ENCODE measurements at regions not wholly inside any gene's neighbourhood (a gene's known extent, or its start where the extent isn't known, plus 50 kb on each side); places are given as distances from the start of the nearest gene placed in this dataset.

DNA sequence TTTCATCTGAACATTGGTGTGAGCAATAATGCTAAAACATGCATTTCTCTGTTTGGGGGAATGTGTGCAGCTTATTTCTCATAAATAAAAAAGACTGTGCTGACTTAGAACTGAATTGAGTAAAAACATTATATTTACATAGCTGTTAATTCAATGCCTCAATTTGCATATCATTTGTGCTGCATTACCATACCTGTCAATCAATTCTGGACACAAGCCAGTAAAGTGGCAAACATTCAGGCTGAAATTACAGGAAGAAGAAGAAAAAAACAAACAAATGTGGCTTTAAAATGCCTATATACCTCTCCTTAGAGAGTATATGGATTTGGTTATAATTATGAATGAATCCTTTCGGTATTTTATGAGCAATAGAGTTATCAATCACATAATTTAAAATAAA is 380.1 kb upstream of the GBE1 start:
- TF ChIP-seq EZH2 (IDR thresholded peaks at IDR 0.05; ENCODE audit: low read length, unreplicated experiment) (no peak), EZH2phosphoT487 (IDR thresholded peaks at IDR 0.05; ENCODE audit: borderline replicate concordance, low read length) (no peak)
- POLR2A ChIA-PET (ENCODE audit: unreplicated experiment): no interaction called here
- BruUV-seq (replicated peaks): no TSS peak
- H3K36me3 ChIP-seq (ENCODE audit: low read depth, low read length): no peaks in the 10 kb centered on the region
- no peak overlapping the region for H3K9ac ChIP-seq (ENCODE audit: low read length)
- H2AFZ ChIP-seq (ENCODE audit: low read length): no peak overlapping the region
- H3K27ac ChIP-seq (ENCODE audit: low read length): no peak overlapping the region
- H3K9me3 ChIP-seq (ENCODE audit: low read length): no peaks in the 10 kb centered on the region
- CTCF ChIA-PET: no interaction called here
- H3K4me2 ChIP-seq (ENCODE audit: low read length): no peak overlapping the region
- no peaks in the 10 kb centered on the region for H3K79me2 ChIP-seq (ENCODE audit: low read length)
- H3K9me2 ChIP-seq (replicated peaks; ENCODE audit: low read length): no peaks in the 10 kb centered on the region
- no peaks in the 10 kb centered on the region for H3K27me3 ChIP-seq (ENCODE audit: low read length)
- no peak overlapping the region for H3K4me3 ChIP-seq (ENCODE audit: low read length)
- H3F3A ChIP-seq (ENCODE audit: low read length, unreplicated experiment): no peaks in the 10 kb centered on the region
- H4K20me1 ChIP-seq (ENCODE audit: low read length): no peaks in the 10 kb centered on the region
- no peak for DNase-seq
- intact Hi-C loops (cut with micrococcal nuclease): no loop called here
- ATAC-seq: no peak
- H3K4me1 ChIP-seq (ENCODE audit: insufficient read depth, low read length): no peaks in the 10 kb centered on the region

DNA sequence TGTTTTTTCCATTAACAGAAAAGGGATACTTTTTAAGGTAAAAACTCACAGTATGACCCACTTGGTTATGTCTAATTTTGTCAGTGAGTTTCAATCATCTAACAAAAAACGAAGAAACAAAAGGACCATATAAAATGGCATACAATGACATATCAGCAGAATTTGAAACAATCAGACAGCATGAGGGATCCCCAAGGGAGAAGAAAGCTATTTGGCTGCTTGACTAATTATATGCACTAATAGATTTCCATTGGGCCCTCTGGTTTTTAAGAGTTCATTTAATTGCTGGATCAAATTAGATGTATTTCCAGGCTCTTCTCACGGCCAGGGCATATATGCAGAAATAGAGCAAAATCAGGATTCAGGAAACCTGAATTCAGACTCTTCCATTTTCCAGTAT is 376.4 kb upstream of the GBE1 start:
- CTCF ChIA-PET: no interaction called here
- no peak for DNase-seq
- no peak for TF ChIP-seq EZH2phosphoT487 (IDR thresholded peaks at IDR 0.05; ENCODE audit: borderline replicate concordance, low read length)
- TF ChIP-seq, protein P1, sequence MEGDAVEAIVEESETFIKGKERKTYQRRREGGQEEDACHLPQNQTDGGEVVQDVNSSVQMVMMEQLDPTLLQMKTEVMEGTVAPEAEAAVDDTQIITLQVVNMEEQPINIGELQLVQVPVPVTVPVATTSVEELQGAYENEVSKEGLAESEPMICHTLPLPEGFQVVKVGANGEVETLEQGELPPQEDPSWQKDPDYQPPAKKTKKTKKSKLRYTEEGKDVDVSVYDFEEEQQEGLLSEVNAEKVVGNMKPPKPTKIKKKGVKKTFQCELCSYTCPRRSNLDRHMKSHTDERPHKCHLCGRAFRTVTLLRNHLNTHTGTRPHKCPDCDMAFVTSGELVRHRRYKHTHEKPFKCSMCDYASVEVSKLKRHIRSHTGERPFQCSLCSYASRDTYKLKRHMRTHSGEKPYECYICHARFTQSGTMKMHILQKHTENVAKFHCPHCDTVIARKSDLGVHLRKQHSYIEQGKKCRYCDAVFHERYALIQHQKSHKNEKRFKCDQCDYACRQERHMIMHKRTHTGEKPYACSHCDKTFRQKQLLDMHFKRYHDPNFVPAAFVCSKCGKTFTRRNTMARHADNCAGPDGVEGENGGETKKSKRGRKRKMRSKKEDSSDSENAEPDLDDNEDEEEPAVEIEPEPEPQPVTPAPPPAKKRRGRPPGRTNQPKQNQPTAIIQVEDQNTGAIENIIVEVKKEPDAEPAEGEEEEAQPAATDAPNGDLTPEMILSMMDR (conservative IDR thresholded peaks at IDR 0.05; ENCODE audit: low read depth, low read length): no peak
- TF ChIP-seq EZH2 (IDR thresholded peaks at IDR 0.05; ENCODE audit: low read length, unreplicated experiment): no peak
- no peaks in the 10 kb centered on the region for H3K4me1 ChIP-seq (ENCODE audit: insufficient read depth, low read length)
- no peak for ATAC-seq
- no peak overlapping the region for H2AFZ ChIP-seq (ENCODE audit: low read length)
- no peaks in the 10 kb centered on the region for H4K20me1 ChIP-seq (ENCODE audit: low read length)
- POLR2A ChIA-PET (ENCODE audit: unreplicated experiment): no interaction called here
- H3K27me3 ChIP-seq (ENCODE audit: low read length): no peaks in the 10 kb centered on the region
- no peaks in the 10 kb centered on the region for H3K36me3 ChIP-seq (ENCODE audit: low read depth, low read length)
- no TSS peak for BruUV-seq (replicated peaks)
- H3F3A ChIP-seq (ENCODE audit: low read length, unreplicated experiment): no peaks in the 10 kb centered on the region
- no peaks in the 10 kb centered on the region for H3K9me2 ChIP-seq (replicated peaks; ENCODE audit: low read length)
- no peak overlapping the region for H3K27ac ChIP-seq (ENCODE audit: low read length)
- H3K4me3 ChIP-seq (ENCODE audit: low read length): no peak overlapping the region
- H3K79me2 ChIP-seq (ENCODE audit: low read length): no peaks in the 10 kb centered on the region
- no peak overlapping the region for H3K9ac ChIP-seq (ENCODE audit: low read length)
- no peaks in the 10 kb centered on the region for H3K9me3 ChIP-seq (ENCODE audit: low read length)
- H3K4me2 ChIP-seq (ENCODE audit: low read length): no peak overlapping the region
- intact Hi-C loops (cut with micrococcal nuclease): loop anchor here (10.0 kb wide), 1 partner anchor 653 kb away; no protein-coding TSS in a partner anchor

DNA sequence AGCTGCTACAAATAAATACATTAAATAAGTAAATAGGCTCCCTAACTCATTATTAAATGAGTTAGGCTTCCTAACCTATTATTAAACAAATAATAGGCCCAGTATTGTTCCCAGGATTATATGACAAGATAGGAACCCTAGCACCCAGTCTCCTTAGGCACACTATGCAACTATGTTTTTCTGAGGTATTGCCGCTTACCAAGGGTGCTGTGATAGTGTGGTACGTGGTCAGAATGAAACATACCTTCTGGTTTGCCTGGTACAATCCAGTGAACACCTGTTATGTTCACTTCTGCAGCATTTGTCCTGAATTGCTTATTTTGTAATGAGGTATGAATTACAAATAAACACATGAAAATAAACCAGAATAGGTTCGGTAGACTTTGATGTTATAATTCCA is 375.6 kb upstream of the GBE1 start:
- Histone ChIP-seq H4K20me1 (ENCODE audit: low read length) (no peaks in the 10 kb centered on the region), H3K9me2 (replicated peaks; ENCODE audit: low read length) (no peaks in the 10 kb centered on the region), H3K27me3 (ENCODE audit: low read length) (no peaks in the 10 kb centered on the region), H3K4me2 (ENCODE audit: low read length) (no peak overlapping the region), H3K9ac (ENCODE audit: low read length) (no peak overlapping the region), H3K36me3 (ENCODE audit: low read depth, low read length) (no peaks in the 10 kb centered on the region), H3K27ac (ENCODE audit: low read length) (no peak overlapping the region), H3K9me3 (ENCODE audit: low read length) (no peaks in the 10 kb centered on the region), H3F3A (ENCODE audit: low read length, unreplicated experiment) (no peaks in the 10 kb centered on the region), H3K4me1 (ENCODE audit: insufficient read depth, low read length) (no peaks in the 10 kb centered on the region), H2AFZ (ENCODE audit: low read length) (no peak overlapping the region), H3K4me3 (ENCODE audit: low read length) (no peak overlapping the region), H3K79me2 (ENCODE audit: low read length) (no peaks in the 10 kb centered on the region)
- CTCF ChIA-PET: interaction anchor here (0.6 kb wide), 1 partner anchor 367 kb away, joined by 3 read pairs; no protein-coding TSS in a partner anchor
- BruUV-seq (replicated peaks): no TSS peak
- POLR2A ChIA-PET (ENCODE audit: unreplicated experiment): no interaction called here
- ATAC-seq: no peak
- TF ChIP-seq EZH2 (IDR thresholded peaks at IDR 0.05; ENCODE audit: low read length, unreplicated experiment) (no peak), EZH2phosphoT487 (IDR thresholded peaks at IDR 0.05; ENCODE audit: borderline replicate concordance, low read length) (no peak)
- TF ChIP-seq, protein P1 (conservative IDR thresholded peaks at IDR 0.05; ENCODE audit: low read depth, low read length): no peak
- intact Hi-C loops (cut with micrococcal nuclease): loop anchor here (10.0 kb wide), 1 partner anchor 652 kb away; no protein-coding TSS in a partner anchor
- no peak for DNase-seq

Measured in PC-3 (cell line).